IgD-negative memory B cell (primary cell): ENCODE measurements at regions not wholly inside any gene's neighbourhood (a gene's known extent, or its start where the extent isn't known, plus 50 kb on each side); places are given as distances from the start of the nearest gene placed in this dataset.

Source experiments
- H3K27ac Mint-ChIP-seq, 3 donors: one replicate each; pipeline ENCODE4 v1.8.0; 2020 to 2022; ENCODE audit warnings: mild to moderate bottlenecking in 3 of 3, mixed read lengths in 3 of 3, moderate library complexity in 1 of 3
- H3K27me3 Mint-ChIP-seq: one replicate; pipeline ENCODE4 v1.8.0; 2021; ENCODE audit warnings: mixed read lengths
- H3K36me3 Mint-ChIP-seq: one replicate; pipeline ENCODE4 v1.8.0; 2020; ENCODE audit warnings: mild to moderate bottlenecking, mixed read lengths
- H3K4me1 Mint-ChIP-seq, 3 donors: one replicate each; pipeline ENCODE4 v1.8.0; 2020 to 2022; ENCODE audit warnings: mixed read lengths in 3 of 3, mild to moderate bottlenecking in 1 of 3
- H3K4me3 Mint-ChIP-seq, 4 donors: one replicate each; pipeline ENCODE4 v1.8.0; 2020 to 2022; ENCODE audit warnings: mild to moderate bottlenecking in 4 of 4, mixed read lengths in 4 of 4, moderate library complexity in 3 of 4
- H3K9me3 Mint-ChIP-seq, 3 donors: one replicate each; pipeline ENCODE4 v1.8.0; 2020 to 2021; ENCODE audit warnings: mixed read lengths in 3 of 3, mild to moderate bottlenecking in 1 of 3

DNA sequence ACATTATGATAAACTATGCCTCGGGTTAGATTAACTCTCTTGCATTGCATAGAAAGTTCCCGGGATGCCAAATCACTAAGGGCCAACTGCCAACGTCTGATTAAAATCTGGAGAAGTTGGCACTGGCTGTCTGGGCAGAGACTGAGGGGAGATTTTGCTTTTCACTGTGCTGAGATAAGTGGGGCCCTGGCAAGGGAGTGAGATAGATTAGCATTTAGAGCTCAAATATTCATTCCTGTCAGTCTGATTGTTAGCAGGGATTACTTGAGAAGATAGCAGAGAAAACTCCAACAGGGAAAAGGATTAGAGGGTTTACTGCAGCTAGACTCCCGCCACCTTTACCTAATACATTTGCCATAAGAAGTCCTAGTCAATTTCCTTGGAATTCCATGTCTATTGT lies 714.1 kb upstream of the CHRM3 start:
- no peaks in the 10 kb centered on the region for H3K36me3 Mint-ChIP-seq
- H3K9me3 Mint-ChIP-seq: peaks cover 5 to 8% (median 6%) of the 10 kb centered on the region in 3 donors
- no peaks in the 10 kb centered on the region for H3K27me3 Mint-ChIP-seq
- no peaks in the 10 kb centered on the region for H3K4me1 Mint-ChIP-seq
- no peak overlapping the region for H3K27ac Mint-ChIP-seq
- H3K4me3 Mint-ChIP-seq: no peak overlapping the region

DNA sequence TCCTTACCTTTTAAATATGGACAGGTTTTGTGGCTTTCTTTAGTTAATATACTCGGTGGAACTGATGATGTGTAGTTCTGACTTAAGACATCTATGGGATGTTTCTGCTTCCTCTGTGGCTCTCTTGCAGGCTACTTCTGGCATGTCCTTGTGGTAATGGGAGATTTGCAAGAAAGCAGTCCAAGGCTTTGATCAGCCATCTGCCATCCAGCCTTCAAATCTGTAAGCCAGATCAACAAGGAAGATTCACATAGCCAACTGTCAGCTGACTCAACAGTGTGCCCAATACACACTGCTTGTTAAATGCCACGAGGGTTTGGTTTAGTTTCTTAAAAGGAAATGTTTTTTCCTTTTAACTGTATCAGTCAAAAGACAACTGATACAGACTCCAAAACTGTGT lies 722.2 kb upstream of the CHRM3 start:
- H3K27me3 Mint-ChIP-seq: no peaks in the 10 kb centered on the region
- no peaks in the 10 kb centered on the region for H3K4me1 Mint-ChIP-seq
- H3K9me3 Mint-ChIP-seq: peaks cover 2 to 4% (median 2%) of the 10 kb centered on the region in 3 donors
- no peaks in the 10 kb centered on the region for H3K36me3 Mint-ChIP-seq
- no peak overlapping the region for H3K4me3 Mint-ChIP-seq
- H3K27ac Mint-ChIP-seq: no peak overlapping the region

DNA sequence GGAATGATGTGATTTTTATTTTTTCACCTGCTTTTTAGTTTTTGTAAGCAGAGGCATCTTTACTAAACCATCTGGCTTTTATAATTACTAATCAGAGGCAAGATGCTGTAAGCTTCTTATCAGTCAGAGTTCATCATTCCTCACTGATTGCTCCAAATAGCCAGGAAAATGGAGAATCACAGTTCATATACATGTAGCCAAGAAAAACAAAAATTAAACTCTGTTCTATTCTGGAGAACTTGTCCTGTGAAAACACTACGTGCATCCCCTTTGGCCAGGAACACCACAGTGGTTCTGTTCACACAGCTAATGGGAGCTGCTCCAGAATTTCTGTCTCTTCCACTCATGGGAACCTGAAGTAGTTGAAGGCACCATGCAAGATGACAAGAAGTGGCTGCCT lies 725.5 kb upstream of the CHRM3 start:
- Mint-ChIP-seq H3K9me3 (peaks cover 0 to 9% (median 0%) of the 10 kb centered on the region in 3 donors), H3K27me3 (no peaks in the 10 kb centered on the region), H3K27ac (no peak overlapping the region), H3K4me1 (no peaks in the 10 kb centered on the region), H3K36me3 (no peaks in the 10 kb centered on the region), H3K4me3 (no peak overlapping the region)

DNA sequence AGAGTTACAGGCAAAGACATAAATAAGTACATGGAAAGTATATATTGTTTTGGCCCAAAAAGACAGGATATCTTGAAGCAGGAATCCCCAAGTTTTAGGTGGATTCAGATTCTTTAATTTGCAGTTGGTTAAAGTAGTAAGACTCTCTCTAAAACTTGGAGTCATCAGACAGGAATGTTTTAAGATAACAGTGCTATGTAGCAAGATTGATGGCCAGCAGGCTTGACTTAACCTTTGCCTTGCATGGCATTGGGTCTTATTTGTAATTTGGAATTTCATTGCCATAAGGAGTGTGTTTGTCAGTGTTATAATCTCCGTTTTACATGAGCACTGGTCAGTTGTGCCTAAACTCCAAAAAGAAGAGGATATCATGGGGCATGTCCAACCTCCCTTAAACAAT lies 727.6 kb upstream of the CHRM3 start:
- H3K9me3 Mint-ChIP-seq: peaks cover 2 to 9% (median 3%) of the 10 kb centered on the region in 3 donors
- H3K36me3 Mint-ChIP-seq: no peaks in the 10 kb centered on the region
- H3K4me1 Mint-ChIP-seq: no peaks in the 10 kb centered on the region
- peak overlapping the region in 2 of 3 donors; percentile 19 to 35 for H3K27ac Mint-ChIP-seq
- no peaks in the 10 kb centered on the region for H3K27me3 Mint-ChIP-seq
- H3K4me3 Mint-ChIP-seq: no peak overlapping the region

DNA sequence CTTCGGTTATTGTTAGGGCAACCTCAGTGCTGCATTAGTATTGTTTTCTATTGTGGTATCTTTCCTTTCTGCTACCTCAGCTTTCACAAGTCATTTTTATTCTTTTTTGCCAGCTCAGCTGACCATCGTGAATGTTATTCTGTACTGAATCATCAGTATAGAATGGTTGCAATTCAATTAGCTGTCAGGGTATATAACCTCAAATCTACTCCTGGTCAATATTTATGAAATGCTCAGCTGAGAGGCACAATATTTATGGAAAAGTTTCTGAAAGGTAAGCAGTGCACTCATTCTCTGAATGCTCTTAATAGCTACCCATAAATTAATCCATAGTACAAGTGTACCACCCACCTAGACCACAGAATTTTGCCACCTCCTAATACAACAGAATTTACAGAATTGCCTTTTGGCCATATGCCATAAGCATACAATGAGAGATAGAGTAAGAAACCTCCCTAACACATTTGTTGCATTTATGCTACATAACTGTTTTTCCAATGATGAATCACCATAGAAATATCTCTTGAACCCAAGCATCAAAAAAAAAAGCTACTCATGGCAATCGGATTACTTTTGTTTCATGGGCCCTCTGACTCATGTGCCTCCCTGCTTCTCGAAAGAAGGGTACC lies 732.6 kb upstream of the CHRM3 start:
- Mint-ChIP-seq H3K27ac (no peak overlapping the region), H3K4me3 (no peak overlapping the region), H3K36me3 (no peaks in the 10 kb centered on the region), H3K27me3 (no peaks in the 10 kb centered on the region), H3K9me3 (peaks cover 3 to 10% (median 5%) of the 10 kb centered on the region in 3 donors), H3K4me1 (no peaks in the 10 kb centered on the region)

DNA sequence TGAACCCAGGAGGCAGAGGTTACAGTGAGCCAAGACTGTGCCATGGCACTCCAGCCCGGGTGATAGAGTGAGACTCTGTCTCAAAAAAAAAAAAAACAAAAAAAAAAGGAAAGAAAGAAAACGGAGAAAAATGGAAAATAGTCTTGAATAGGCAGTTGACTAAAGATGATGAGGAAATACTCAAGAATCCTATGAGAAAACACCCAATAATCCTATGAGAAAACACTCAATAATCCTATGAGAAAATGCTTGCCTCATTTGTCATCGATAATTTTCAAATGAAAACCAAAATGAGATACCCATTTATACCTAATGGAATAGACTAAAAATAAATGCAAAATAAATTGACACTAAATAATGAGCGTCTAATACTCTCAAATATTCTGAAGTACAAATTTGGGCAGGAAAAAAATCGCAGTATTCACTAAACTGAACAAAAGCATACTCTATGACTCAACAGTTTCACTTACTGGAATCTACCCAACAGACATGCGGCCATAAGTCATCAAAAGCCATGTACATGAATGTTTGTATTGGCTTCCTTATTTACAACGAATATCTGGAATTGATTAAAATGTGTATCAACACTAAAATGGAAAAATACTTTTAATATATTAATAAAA lies 733.9 kb upstream of the CHRM3 start:
- no peak overlapping the region for H3K4me3 Mint-ChIP-seq
- no peaks in the 10 kb centered on the region for H3K36me3 Mint-ChIP-seq
- H3K27me3 Mint-ChIP-seq: no peaks in the 10 kb centered on the region
- H3K9me3 Mint-ChIP-seq: peaks cover 0 to 10% (median 5%) of the 10 kb centered on the region in 3 donors
- H3K4me1 Mint-ChIP-seq: no peaks in the 10 kb centered on the region
- no peak overlapping the region for H3K27ac Mint-ChIP-seq

DNA sequence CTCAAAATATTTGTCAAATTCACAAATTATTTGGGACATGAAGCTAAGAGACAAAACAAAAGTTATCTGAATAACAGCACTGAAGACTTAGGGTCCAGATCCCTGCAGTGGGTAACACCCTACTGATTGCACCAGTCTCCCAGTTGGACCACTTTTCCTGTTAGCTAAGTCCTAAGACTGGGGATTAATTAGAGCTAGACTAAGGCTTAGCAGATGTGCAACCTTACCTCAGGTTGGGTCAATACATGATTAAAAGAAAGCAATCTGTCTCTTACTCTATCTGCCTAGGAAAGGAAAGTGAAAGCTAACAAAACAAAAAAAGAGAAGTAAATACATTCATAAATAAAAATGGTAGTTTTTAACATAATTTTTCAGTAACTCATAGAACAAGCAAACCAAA lies 737.2 kb upstream of the CHRM3 start:
- Mint-ChIP-seq H3K36me3 (no peaks in the 10 kb centered on the region), H3K4me3 (no peak overlapping the region), H3K27ac (no peak overlapping the region)

DNA sequence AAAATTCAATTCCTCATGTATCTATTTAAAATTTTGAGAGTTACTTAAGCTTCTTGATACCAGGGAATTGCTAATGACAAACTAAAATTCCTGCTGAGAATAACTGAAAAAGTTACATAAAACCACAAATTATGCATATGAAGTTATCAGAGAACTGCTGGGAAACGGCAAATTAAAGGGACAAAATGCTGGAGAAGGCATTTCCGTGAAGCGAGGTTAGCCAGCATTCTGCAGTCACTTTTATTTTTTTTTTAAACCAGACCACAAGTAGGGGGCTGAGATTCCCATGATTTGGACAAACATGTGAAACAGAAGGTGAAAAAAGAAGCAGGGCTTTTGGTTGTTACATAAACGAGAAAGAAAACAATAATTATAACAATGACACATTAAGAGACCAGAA lies 737.6 kb upstream of the CHRM3 start:
- H3K4me1 Mint-ChIP-seq: no peaks in the 10 kb centered on the region
- H3K4me3 Mint-ChIP-seq: no peak overlapping the region
- H3K27ac Mint-ChIP-seq: no peak overlapping the region
- H3K36me3 Mint-ChIP-seq: no peaks in the 10 kb centered on the region
- no peaks in the 10 kb centered on the region for H3K27me3 Mint-ChIP-seq
- peaks cover 0 to 7% (median 6%) of the 10 kb centered on the region in 3 donors for H3K9me3 Mint-ChIP-seq

More for the DNA sequence above, 737.2 kb upstream of the CHRM3 start:
- H3K4me1 Mint-ChIP-seq: no peaks in the 10 kb centered on the region
- H3K9me3 Mint-ChIP-seq: peaks cover 0 to 10% (median 6%) of the 10 kb centered on the region in 3 donors
- H3K27me3 Mint-ChIP-seq: no peaks in the 10 kb centered on the region

DNA sequence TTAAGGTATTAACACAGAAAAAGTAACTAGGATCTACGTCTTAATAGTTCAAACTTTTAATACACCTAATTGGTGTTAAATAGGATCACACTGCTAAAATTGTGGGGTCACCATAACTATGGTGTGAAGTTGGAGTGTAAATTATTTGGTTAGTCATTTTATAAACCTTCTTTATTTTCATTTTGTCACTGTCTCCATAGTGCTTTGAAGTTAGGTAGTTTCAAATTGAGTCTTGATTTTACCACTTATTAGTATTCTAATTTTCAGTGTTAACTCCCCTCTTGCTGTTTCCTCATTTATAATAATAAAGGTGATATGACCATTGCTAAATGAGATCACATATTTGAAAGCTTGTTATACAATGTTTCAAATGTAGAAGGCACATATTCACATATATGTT lies 738.1 kb upstream of the CHRM3 start:
- Mint-ChIP-seq H3K27me3 (no peaks in the 10 kb centered on the region), H3K27ac (no peak overlapping the region)

DNA sequence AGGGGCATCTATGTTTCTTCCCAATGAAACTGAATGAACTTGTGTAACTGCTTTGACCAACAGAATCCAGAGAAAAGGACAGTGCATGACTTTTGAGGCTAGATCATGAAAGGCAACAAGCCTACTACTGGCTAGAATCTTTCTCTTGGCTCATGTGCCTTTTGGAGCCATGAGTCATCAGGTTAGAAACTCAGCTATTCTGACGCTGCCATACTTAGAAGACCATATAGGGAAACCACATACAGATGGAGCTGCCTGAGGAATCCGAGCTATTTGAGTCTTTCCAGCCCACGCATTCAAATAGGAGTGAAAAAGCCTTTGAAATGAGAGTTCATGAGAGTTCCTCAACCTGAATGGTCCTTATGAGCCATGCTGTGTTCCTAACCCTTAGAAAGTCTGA lies 738.5 kb upstream of the CHRM3 start:
- H3K9me3 Mint-ChIP-seq: peaks cover 0 to 3% (median 0%) of the 10 kb centered on the region in 3 donors
- no peaks in the 10 kb centered on the region for H3K36me3 Mint-ChIP-seq
- no peak overlapping the region for H3K4me3 Mint-ChIP-seq
- H3K27me3 Mint-ChIP-seq: no peaks in the 10 kb centered on the region
- H3K27ac Mint-ChIP-seq: no peak overlapping the region
- no peaks in the 10 kb centered on the region for H3K4me1 Mint-ChIP-seq

More for the DNA sequence above, 738.1 kb upstream of the CHRM3 start:
- no peaks in the 10 kb centered on the region for H3K36me3 Mint-ChIP-seq
- H3K4me1 Mint-ChIP-seq: no peaks in the 10 kb centered on the region
- no peak overlapping the region for H3K4me3 Mint-ChIP-seq
- H3K9me3 Mint-ChIP-seq: peaks cover 0 to 3% (median 3%) of the 10 kb centered on the region in 3 donors

DNA sequence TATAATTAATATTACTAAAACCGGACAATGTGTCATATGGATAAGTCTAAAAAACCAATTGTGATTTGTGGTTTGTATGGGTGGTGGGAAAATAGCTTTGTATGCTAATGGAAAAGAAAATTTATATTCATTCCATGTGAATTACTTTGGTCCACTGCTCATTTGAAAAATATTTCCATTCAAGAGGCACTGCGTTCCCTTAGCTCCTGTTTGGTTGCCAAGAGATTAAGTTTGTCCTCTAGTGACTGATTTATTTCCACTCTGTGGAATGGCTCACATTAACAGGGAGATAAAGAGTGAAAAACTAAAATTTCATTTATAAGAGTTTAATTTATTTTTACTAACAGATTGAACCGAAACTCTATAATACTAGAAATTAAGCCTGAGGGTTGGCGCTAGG lies 744.1 kb upstream of the CHRM3 start:
- Mint-ChIP-seq H3K4me1 (no peaks in the 10 kb centered on the region), H3K27ac (no peak overlapping the region), H3K27me3 (no peaks in the 10 kb centered on the region), H3K36me3 (no peaks in the 10 kb centered on the region), H3K9me3 (peaks cover 0 to 4% (median 1%) of the 10 kb centered on the region in 3 donors), H3K4me3 (no peak overlapping the region)

DNA sequence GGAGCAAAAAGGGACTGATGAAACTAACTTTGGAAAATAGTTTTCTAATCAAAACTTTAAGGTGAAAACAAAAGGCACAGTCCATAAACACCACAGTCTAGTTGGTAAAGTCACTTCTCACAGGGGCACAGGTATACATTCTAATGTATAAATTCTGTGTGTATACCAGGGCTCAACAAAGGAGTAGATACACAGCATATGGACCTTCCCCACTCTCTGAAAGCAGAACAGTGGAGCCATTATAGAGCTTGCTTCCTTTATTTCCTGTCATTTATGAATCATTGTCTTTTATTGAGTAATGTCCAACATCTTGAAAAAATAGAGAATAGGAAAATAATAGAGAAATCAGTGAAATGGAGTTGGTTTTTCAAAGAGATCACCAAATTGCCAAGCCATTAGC lies 746.5 kb upstream of the CHRM3 start:
- no peak overlapping the region for H3K27ac Mint-ChIP-seq
- H3K4me1 Mint-ChIP-seq: no peaks in the 10 kb centered on the region
- H3K9me3 Mint-ChIP-seq: peaks cover 2 to 3% (median 2%) of the 10 kb centered on the region in 3 donors
- H3K4me3 Mint-ChIP-seq: no peak overlapping the region
- H3K27me3 Mint-ChIP-seq: no peaks in the 10 kb centered on the region
- H3K36me3 Mint-ChIP-seq: peaks cover 2% of the 10 kb centered on the region

DNA sequence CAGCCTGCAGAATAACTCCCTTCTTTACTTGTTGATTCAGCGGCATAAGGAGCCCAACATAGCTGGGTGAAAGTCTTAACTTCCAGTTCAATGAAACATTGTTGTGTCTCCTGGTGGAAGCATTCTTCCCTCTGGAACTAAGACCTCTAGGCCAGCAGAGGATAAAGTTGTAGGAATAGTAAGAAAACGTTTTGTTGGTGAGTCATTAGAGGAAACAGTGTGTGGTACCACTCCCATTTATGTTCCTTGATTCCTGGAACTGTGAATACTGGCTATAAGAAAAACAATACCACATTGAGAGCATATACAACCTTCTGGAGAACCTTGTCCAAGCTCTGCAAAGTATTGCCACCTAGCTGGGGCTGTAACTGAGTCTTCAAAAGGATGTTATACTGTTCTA lies 737.4 kb upstream of the ZP4 start:
- Mint-ChIP-seq H3K36me3 (no peaks in the 10 kb centered on the region), H3K4me1 (no peaks in the 10 kb centered on the region), H3K27ac (no peak overlapping the region), H3K4me3 (no peak overlapping the region), H3K9me3 (peaks cover 2 to 4% (median 2%) of the 10 kb centered on the region in 3 donors), H3K27me3 (no peaks in the 10 kb centered on the region)

DNA sequence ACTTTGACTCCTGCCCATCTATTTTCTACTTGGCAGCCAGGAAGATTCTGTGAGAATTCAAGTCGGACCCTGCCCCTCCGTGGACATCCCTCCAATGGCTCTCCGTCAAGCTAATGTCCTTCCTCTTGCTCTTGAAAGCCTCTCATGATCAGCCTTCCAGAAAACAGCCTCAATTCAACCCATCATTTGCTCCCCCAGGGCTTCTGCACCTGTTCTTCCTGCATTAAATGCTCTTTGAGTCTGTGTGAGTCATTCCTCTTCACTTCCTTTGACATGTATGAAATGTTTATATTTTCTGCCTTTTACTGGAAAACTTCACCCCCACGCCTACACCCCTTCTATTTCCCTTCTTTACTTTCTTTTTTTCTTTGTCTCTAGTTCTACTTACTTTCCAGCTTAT lies 734.1 kb upstream of the ZP4 start:
- H3K9me3 Mint-ChIP-seq: peaks cover 0 to 8% (median 3%) of the 10 kb centered on the region in 3 donors
- no peaks in the 10 kb centered on the region for H3K36me3 Mint-ChIP-seq
- no peak overlapping the region for H3K4me3 Mint-ChIP-seq
- no peak overlapping the region for H3K27ac Mint-ChIP-seq
- H3K27me3 Mint-ChIP-seq: no peaks in the 10 kb centered on the region
- no peaks in the 10 kb centered on the region for H3K4me1 Mint-ChIP-seq

DNA sequence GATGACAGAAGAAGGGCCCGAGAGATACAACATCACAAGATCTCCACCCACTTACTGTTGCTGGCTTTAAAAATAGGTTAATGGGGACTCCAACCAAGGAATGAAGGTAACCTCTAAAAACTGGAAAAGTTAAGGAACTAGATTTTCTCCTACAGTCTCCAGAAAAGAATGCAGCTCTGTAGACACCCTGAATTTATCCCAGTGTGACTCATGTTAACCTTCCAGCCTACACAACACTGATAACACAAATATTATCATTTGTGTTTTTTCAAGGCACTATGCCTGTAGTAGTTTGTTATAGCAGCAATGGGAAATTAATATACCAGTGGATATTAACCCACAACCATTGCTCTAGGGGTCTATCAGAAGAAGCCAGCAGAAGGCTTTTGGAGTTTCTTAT lies 730.7 kb upstream of the ZP4 start:
- H3K9me3 Mint-ChIP-seq: peaks cover 0 to 8% (median 2%) of the 10 kb centered on the region in 3 donors
- no peak overlapping the region for H3K27ac Mint-ChIP-seq
- no peaks in the 10 kb centered on the region for H3K4me1 Mint-ChIP-seq
- H3K4me3 Mint-ChIP-seq: no peak overlapping the region
- no peaks in the 10 kb centered on the region for H3K27me3 Mint-ChIP-seq
- H3K36me3 Mint-ChIP-seq: no peaks in the 10 kb centered on the region

DNA sequence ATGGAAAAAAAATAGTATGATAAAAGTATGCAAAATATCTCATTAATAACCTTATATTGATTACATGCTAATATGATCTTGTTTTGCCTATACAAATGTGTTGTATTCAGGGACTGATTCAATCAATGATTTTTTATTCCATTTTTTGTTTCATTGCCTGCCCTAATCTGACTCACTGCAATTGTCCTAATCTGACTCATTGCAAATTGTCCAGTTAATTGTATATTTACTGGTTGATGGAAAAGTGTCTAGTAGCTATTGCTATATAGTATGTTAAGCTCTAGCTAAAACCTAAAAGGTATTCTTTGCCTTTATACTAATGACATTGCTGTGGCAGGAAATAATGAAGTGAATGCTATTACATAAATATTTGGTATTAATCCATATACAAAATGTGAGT lies 728.9 kb upstream of the ZP4 start:
- Mint-ChIP-seq H3K36me3 (no peaks in the 10 kb centered on the region), H3K4me1 (no peaks in the 10 kb centered on the region), H3K4me3 (no peak overlapping the region), H3K27ac (no peak overlapping the region), H3K9me3 (peaks cover 2 to 4% (median 3%) of the 10 kb centered on the region in 3 donors), H3K27me3 (no peaks in the 10 kb centered on the region)
